ENCODE measurements at regions not wholly inside any gene's neighbourhood (a gene's known extent, or its start where the extent isn't known, plus 50 kb on each side); places are given as distances from the start of the nearest gene placed in this dataset.

GRCh38 chr3:20692675-20693074 lies 506.7 kb upstream of the SGO1 start:
- H3F3A ChIP-seq (ENCODE audit: insufficient read depth) = no peaks in the 10 kb centered on the region
- H3K9me3 ChIP-seq (ENCODE audit: low read depth) = no peaks in the 10 kb centered on the region
- no peaks in the 10 kb centered on the region for H3K4me1 ChIP-seq (ENCODE audit: insufficient read depth)
- in situ Hi-C loops (cut with MboI) = no loop called here
- H3K4me3 ChIP-seq = no peak overlapping the region
- no peak overlapping the region for H3K4me2 ChIP-seq (ENCODE audit: unreplicated experiment)
- no peaks in the 10 kb centered on the region for H3K79me2 ChIP-seq (ENCODE audit: insufficient read depth)
- no peaks in the 10 kb centered on the region for H3K27me3 ChIP-seq (replicated peaks; ENCODE audit: insufficient read depth)
- no peaks in the 10 kb centered on the region for H3K36me3 ChIP-seq (ENCODE audit: low read depth)
- no peaks in the 10 kb centered on the region for H4K20me1 ChIP-seq (ENCODE audit: insufficient read depth)
- no peak overlapping the region for H3K27ac ChIP-seq
- WGBS, 2 experiments (ENCODE audit: low coverage in 1 of 2, low lambda C conversion rate in 2 of 2, missing lambda C conversion rate in 2 of 2) = 24 to 36% methylated on average over 2 of the region's 2 CpGs
- H3K9ac ChIP-seq = no peak overlapping the region
- DNase-seq = no peak
- no peak for TF ChIP-seq EZH2phosphoT487 (IDR thresholded peaks at IDR 0.05; ENCODE audit: insufficient read depth, low read depth)
- no peak for TF ChIP-seq EZH2 (IDR thresholded peaks at IDR 0.05; ENCODE audit: insufficient read depth, poor library complexity, severe bottlenecking)
- no peaks in the 10 kb centered on the region for H3K9me2 ChIP-seq (ENCODE audit: insufficient read depth)
- no peak overlapping the region for H2AFZ ChIP-seq

GRCh38 chr3:20683910-20684309 lies 497.9 kb upstream of the SGO1 start:
- no peaks in the 10 kb centered on the region for H3K9me2 ChIP-seq (ENCODE audit: insufficient read depth)
- H3F3A ChIP-seq (ENCODE audit: insufficient read depth) = no peaks in the 10 kb centered on the region
- WGBS, 2 experiments (ENCODE audit: low coverage in 1 of 2, low lambda C conversion rate in 2 of 2, missing lambda C conversion rate in 2 of 2) = 3 to 4% methylated on average over 3 of the region's 3 CpGs
- H3K9me3 ChIP-seq (ENCODE audit: low read depth) = no peaks in the 10 kb centered on the region
- in situ Hi-C loops (cut with MboI) = no loop called here
- H3K9ac ChIP-seq = peak overlapping the region; percentile 10; the same call in 1 of the 2 replicates
- H3K36me3 ChIP-seq (ENCODE audit: low read depth) = no peaks in the 10 kb centered on the region
- H4K20me1 ChIP-seq (ENCODE audit: insufficient read depth) = no peaks in the 10 kb centered on the region
- peak overlapping the region; percentile 59 for H2AFZ ChIP-seq
- no peak overlapping the region for H3K4me3 ChIP-seq
- H3K4me1 ChIP-seq (ENCODE audit: insufficient read depth) = peaks cover 10% of the 10 kb centered on the region
- no peak for TF ChIP-seq EZH2 (IDR thresholded peaks at IDR 0.05; ENCODE audit: insufficient read depth, poor library complexity, severe bottlenecking)
- TF ChIP-seq EZH2phosphoT487 (IDR thresholded peaks at IDR 0.05; ENCODE audit: insufficient read depth, low read depth) = no peak
- H3K27me3 ChIP-seq (replicated peaks; ENCODE audit: insufficient read depth) = no peaks in the 10 kb centered on the region
- peak overlapping the region; percentile 33 for H3K4me2 ChIP-seq (ENCODE audit: unreplicated experiment)
- H3K27ac ChIP-seq = peak overlapping the region; percentile 38
- peak; percentile 80 for DNase-seq
- H3K79me2 ChIP-seq (ENCODE audit: insufficient read depth) = no peaks in the 10 kb centered on the region

- WGBS, 2 experiments (ENCODE audit: low coverage in 1 of 2, low lambda C conversion rate in 2 of 2, missing lambda C conversion rate in 2 of 2) = 96% methylated on average over 5 of the region's 5 CpGs
- Histone ChIP-seq H3K36me3 (ENCODE audit: low read depth) (no peaks in the 10 kb centered on the region), H4K20me1 (ENCODE audit: insufficient read depth) (no peaks in the 10 kb centered on the region), H3K79me2 (ENCODE audit: insufficient read depth) (no peaks in the 10 kb centered on the region), H3K9me2 (ENCODE audit: insufficient read depth) (no peaks in the 10 kb centered on the region), H3K9ac (no peak overlapping the region), H3F3A (ENCODE audit: insufficient read depth) (no peaks in the 10 kb centered on the region), H2AFZ (no peak overlapping the region), H3K9me3 (ENCODE audit: low read depth) (no peaks in the 10 kb centered on the region), H3K4me3 (no peak overlapping the region), H3K27me3 (replicated peaks; ENCODE audit: insufficient read depth) (no peaks in the 10 kb centered on the region), H3K4me1 (ENCODE audit: insufficient read depth) (peaks cover 10% of the 10 kb centered on the region), H3K4me2 (ENCODE audit: unreplicated experiment) (no peak overlapping the region), H3K27ac (no peak overlapping the region)
- TF ChIP-seq EZH2phosphoT487 (IDR thresholded peaks at IDR 0.05; ENCODE audit: insufficient read depth, low read depth) (no peak), EZH2 (IDR thresholded peaks at IDR 0.05; ENCODE audit: insufficient read depth, poor library complexity, severe bottlenecking) (no peak)
- DNase-seq = no peak
- in situ Hi-C loops (cut with MboI) = no loop called here
These were observed 496.6 kb upstream of the SGO1 start for GRCh38 chr3:20682573-20682972.

GRCh38 chr3:20680990-20681628 lies 495.1 kb upstream of the SGO1 start:
- WGBS, 2 experiments (ENCODE audit: low coverage in 1 of 2, low lambda C conversion rate in 2 of 2, missing lambda C conversion rate in 2 of 2) = 92 to 100% methylated on average over 1 of the region's 1 CpG
- H3K36me3 ChIP-seq (ENCODE audit: low read depth) = no peaks in the 10 kb centered on the region
- H4K20me1 ChIP-seq (ENCODE audit: insufficient read depth) = no peaks in the 10 kb centered on the region
- H3K4me1 ChIP-seq (ENCODE audit: insufficient read depth) = peaks cover 10% of the 10 kb centered on the region
- H3K27ac ChIP-seq = no peak overlapping the region
- no peak for DNase-seq
- no peak overlapping the region for H3K9ac ChIP-seq
- in situ Hi-C loops (cut with MboI) = no loop called here
- H3F3A ChIP-seq (ENCODE audit: insufficient read depth) = no peaks in the 10 kb centered on the region
- H3K9me2 ChIP-seq (ENCODE audit: insufficient read depth) = no peaks in the 10 kb centered on the region
- no peak overlapping the region for H2AFZ ChIP-seq
- no peaks in the 10 kb centered on the region for H3K9me3 ChIP-seq (ENCODE audit: low read depth)
- H3K79me2 ChIP-seq (ENCODE audit: insufficient read depth) = no peaks in the 10 kb centered on the region
- H3K4me3 ChIP-seq = no peak overlapping the region
- H3K27me3 ChIP-seq (replicated peaks; ENCODE audit: insufficient read depth) = no peaks in the 10 kb centered on the region
- TF ChIP-seq EZH2 (IDR thresholded peaks at IDR 0.05; ENCODE audit: insufficient read depth, poor library complexity, severe bottlenecking) = no peak
- no peak for TF ChIP-seq EZH2phosphoT487 (IDR thresholded peaks at IDR 0.05; ENCODE audit: insufficient read depth, low read depth)
- no peak overlapping the region for H3K4me2 ChIP-seq (ENCODE audit: unreplicated experiment)
